Stimulated activated CD4-positive, alpha-beta T cell treated with anti-CD3 and anti-CD28 coated beads, Interleukin-2, amount 100 ng/mL, for 24 hours (primary cell): ENCODE measurements at regions not wholly inside any gene's neighbourhood (a gene's known extent, or its start where the extent isn't known, plus 50 kb on each side); places are given as distances from the start of the nearest gene placed in this dataset.

Experiments
- DNase-seq, 2 donors: peaks; one replicate each; pipeline ENCODE4 v3.0.0-alpha.2; 2020

GRCh38 chr11:8740129-8740528 is 57.5 kb downstream of the RPL27A start:
- no peak for DNase-seq

GRCh38 chr11:8744423-8744822 is 61.8 kb downstream of the RPL27A start:
- no peak for DNase-seq

- no peak for DNase-seq
These were observed 63.0 kb downstream of the RPL27A start for GRCh38 chr11:8745431-8746253.

GRCh38 chr11:8746331-8746974 is 63.9 kb downstream of the RPL27A start:
- no peak for DNase-seq

- no peak for DNase-seq
These were observed 64.6 kb downstream of the RPL27A start for GRCh38 chr11:8747173-8747572.

GRCh38 chr11:8748317-8748716 is 65.7 kb downstream of the RPL27A start:
- DNase-seq = no peak

- DNase-seq = no peak
These were observed 66.6 kb downstream of the RPL27A start for GRCh38 chr11:8749202-8749601.

- no peak for DNase-seq
These were observed 71.6 kb downstream of the RPL27A start for GRCh38 chr11:8754241-8754640.

GRCh38 chr11:8756201-8756600 is 73.6 kb downstream of the RPL27A start:
- DNase-seq = no peak

- DNase-seq = no peak
These were observed 74.5 kb downstream of the RPL27A start for GRCh38 chr11:8757047-8757446.

- no peak for DNase-seq
These were observed 74.9 kb downstream of the RPL27A start for GRCh38 chr11:8757533-8757932.

GRCh38 chr11:8758619-8759169 is 76.1 kb downstream of the RPL27A start:
- DNase-seq = no peak

- no peak for DNase-seq
These were observed 77.0 kb downstream of the RPL27A start for GRCh38 chr11:8759634-8760033.

GRCh38 chr11:8760896-8761295 is 78.3 kb downstream of the RPL27A start:
- no peak for DNase-seq

GRCh38 chr11:8763070-8763685 is 80.6 kb downstream of the RPL27A start:
- DNase-seq = no peak

GRCh38 chr11:8765294-8765693 is 82.7 kb downstream of the RPL27A start:
- no peak for DNase-seq

GRCh38 chr11:8766043-8766987 is 83.7 kb downstream of the RPL27A start:
- no peak for DNase-seq

- DNase-seq = no peak
These were observed 84.4 kb downstream of the RPL27A start for GRCh38 chr11:8766988-8767374.

GRCh38 chr11:8767466-8768142 is 85.0 kb downstream of the RPL27A start:
- DNase-seq = no peak

GRCh38 chr11:8768625-8769333 is 86.2 kb downstream of the RPL27A start:
- no peak for DNase-seq
